ENCODE measurements at regions not wholly inside any gene's neighbourhood (a gene's known extent, or its start where the extent isn't known, plus 50 kb on each side); places are given as distances from the start of the nearest gene placed in this dataset.

- TF ChIP-seq CTCF (IDR thresholded peaks at IDR 0.05; ENCODE audit: low read length) (no peak), EZH2 (IDR thresholded peaks at IDR 0.05; ENCODE audit: borderline replicate concordance, low read length) (no peak)
These were observed 264.4 kb upstream of the UBE2E2 start for GRCh38 chr3:22938739-22939138.
